Right lobe of liver (tissue), 6 donors: ENCODE measurements at regions not wholly inside any gene's neighbourhood (a gene's known extent, or its start where the extent isn't known, plus 50 kb on each side); places are given as distances from the start of the nearest gene placed in this dataset.

Experiments used
- ATAC-seq, 4 donors: fragments of 200-7000 bp; cut with Tn5 transposase; one replicate each; pipeline ENCODE4 v1.9.1; 2020; ENCODE audit warnings: mild to moderate bottlenecking in 4 of 4, moderate library complexity in 4 of 4
- DNase-seq, 3 donors: peaks; one replicate each; pipeline ENCODE4 v3.0.0-alpha.2; 2020
- H3K27ac ChIP-seq, 3 donors: fragments of 200-600 bp; one replicate each; pipeline ENCODE4 v1.8.0; 2022
- H3K27me3 ChIP-seq, 2 donors: fragments of 200-600 bp; one replicate each; pipeline ENCODE4 v1.8.0; 2022
- H3K36me3 ChIP-seq, 4 donors: fragments of 200-600 bp; sonication (generic) in 1 of 4; one replicate each; pipeline versions ENCODE4 v1.5.1 to v1.8.0; 2017 to 2022; ENCODE audit warnings: control low read depth in 1 of 4
- H3K4me1 ChIP-seq, 4 donors: fragments of 200-600 bp; sonication (generic) in 1 of 4; one replicate each; pipeline versions ENCODE4 v1.5.1 to v1.8.0; 2017 to 2022; ENCODE audit warnings: control low read depth in 1 of 4
- H3K4me3 ChIP-seq, 3 donors: fragments of 200-600 bp; one replicate each; pipeline ENCODE4 v1.8.0; 2022
- H3K9me3 ChIP-seq, 4 donors: fragments of 200-600 bp; sonication (generic) in 1 of 4; one replicate each; pipeline versions ENCODE4 v1.5.1 to v1.8.0; 2017 to 2022; ENCODE audit warnings: control low read depth in 1 of 4
- POLR2A ChIP-seq: fragments of 450-650 bp; IDR thresholded peaks from one replicate; pipeline ENCODE4 v1.6.1; 2017; ENCODE audit warnings: antibody characterized with exemption, mild to moderate bottlenecking
- WGBS: methylation state at CpG from one replicate; pipeline ENCODE4 v1.1.6; 2018; ENCODE audit warnings: low coverage, low lambda C conversion rate; ENCODE audit not compliant: insufficient coverage; ENCODE audit errors: missing lambda C conversion rate; 5-methylcytosine and 5-hydroxymethylcytosine counted together
- intact Hi-C, 2 donors: fragments of 100-400 bp; cut with DNase I; formaldehyde crosslinking; loops; one replicate each; pipeline versions ENCODE4 v1.11.2 to v1.14.1; 2022
- TF ChIP-seq, protein P1 (sequence below), 4 donors: fragments of 200-600 bp in 3 of 4; fragments of 450-650 bp in 1 of 4; IDR thresholded peaks; one replicate each; pipeline versions ENCODE4 v1.5.1 to v1.8.0; 2016 to 2022; ENCODE audit warnings: antibody characterized with exemption in 4 of 4, mild to moderate bottlenecking in 2 of 4
- donor health status: DM: no; HTN: yes; CAD: no.
- donor health status: DM: no; HTN: no; CAD: no.
- donor health status: DM: no; HTN: no; CAD: no.
- donor health status: DM: no; HTN: yes; CAD: no.
- donor health status: DM: no; HTN: yes; CAD: no.

DNA sequence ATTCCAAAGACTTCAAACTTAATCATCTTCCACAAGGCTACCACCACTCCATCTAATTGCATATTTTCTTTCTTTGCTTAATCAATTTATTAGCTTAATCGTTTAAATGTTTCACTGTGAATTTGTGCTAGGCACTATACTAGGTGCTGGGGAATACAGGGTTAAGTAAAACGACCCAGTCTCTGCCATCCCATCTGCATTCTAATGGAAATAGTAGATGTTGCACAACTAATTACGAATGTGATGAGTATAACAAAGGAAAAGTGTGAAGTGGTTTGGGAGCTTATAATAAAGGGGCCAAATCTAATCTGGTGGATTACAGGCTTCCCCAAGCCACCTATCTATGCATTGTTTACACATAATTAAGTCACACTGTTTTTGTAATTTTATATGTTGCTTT is 147.1 kb downstream of the FAM181B start:
- no peak for ATAC-seq
- Histone ChIP-seq H3K4me3 (no peak overlapping the region), H3K27ac (no peak overlapping the region), H3K27me3 (no peaks in the 10 kb centered on the region), H3K36me3 (no peaks in the 10 kb centered on the region), H3K9me3 (no peaks in the 10 kb centered on the region), H3K4me1 (no peaks in the 10 kb centered on the region)
- intact Hi-C loops, result no loop called here
- TF ChIP-seq, protein P1, sequence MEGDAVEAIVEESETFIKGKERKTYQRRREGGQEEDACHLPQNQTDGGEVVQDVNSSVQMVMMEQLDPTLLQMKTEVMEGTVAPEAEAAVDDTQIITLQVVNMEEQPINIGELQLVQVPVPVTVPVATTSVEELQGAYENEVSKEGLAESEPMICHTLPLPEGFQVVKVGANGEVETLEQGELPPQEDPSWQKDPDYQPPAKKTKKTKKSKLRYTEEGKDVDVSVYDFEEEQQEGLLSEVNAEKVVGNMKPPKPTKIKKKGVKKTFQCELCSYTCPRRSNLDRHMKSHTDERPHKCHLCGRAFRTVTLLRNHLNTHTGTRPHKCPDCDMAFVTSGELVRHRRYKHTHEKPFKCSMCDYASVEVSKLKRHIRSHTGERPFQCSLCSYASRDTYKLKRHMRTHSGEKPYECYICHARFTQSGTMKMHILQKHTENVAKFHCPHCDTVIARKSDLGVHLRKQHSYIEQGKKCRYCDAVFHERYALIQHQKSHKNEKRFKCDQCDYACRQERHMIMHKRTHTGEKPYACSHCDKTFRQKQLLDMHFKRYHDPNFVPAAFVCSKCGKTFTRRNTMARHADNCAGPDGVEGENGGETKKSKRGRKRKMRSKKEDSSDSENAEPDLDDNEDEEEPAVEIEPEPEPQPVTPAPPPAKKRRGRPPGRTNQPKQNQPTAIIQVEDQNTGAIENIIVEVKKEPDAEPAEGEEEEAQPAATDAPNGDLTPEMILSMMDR (IDR thresholded peaks at IDR 0.05), result no peak
- no peak for TF ChIP-seq POLR2A
- no peak for DNase-seq
- WGBS, result 22% methylated on average over 3 of the region's 3 CpGs

DNA sequence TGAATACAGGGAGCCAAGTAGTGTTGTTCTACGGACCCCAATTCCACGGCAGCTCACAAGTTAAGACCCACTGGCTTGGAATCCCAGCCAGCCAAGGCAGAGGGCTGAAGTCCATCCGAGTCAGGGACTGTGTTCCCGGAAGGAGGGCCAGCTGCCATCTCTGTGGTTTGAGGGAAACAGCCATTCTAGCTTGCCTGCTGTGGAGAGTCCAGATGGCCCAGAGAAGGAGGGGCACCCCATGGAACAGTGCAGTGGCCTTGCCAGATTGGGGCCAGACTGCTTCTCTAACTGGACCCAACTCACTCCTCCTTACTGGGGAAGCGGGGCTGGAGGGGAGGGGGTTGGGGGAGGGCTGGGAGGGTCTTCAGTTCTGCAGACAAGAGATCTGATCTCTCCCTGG is 156.4 kb downstream of the FAM181B start:
- no peaks in the 10 kb centered on the region for H3K9me3 ChIP-seq
- H3K27ac ChIP-seq, result no peak overlapping the region
- intact Hi-C loops, result no loop called here
- H3K36me3 ChIP-seq, result no peaks in the 10 kb centered on the region
- H3K4me1 ChIP-seq, result no peaks in the 10 kb centered on the region
- no peak for ATAC-seq
- no peak for TF ChIP-seq POLR2A
- TF ChIP-seq, protein P1 (IDR thresholded peaks at IDR 0.05), result no peak
- no peaks in the 10 kb centered on the region for H3K27me3 ChIP-seq
- no peak overlapping the region for H3K4me3 ChIP-seq
- no peak for DNase-seq
- no CpG with 5 or more reads among the region's 5 CpGs for WGBS

DNA sequence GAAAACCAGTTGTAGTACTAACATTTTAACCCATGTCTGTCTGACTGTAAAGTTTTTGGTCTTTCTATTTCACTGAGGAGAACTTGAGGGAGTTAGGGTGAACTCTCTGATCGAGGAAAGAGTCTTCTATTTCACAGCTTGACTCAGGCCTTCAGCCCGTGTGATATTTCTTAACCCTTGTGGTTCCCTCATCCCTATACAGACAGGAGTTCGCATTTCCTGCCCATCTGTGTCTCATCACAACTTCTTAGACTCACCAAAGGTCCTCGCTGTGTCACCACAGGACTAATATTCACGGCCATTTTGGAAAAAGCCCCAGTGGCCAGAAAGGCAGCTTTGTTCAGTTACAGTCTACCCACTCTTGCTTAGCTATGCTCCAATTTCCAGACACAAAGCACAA is 172.8 kb downstream of the FAM181B start:
- DNase-seq, result no peak
- TF ChIP-seq, protein P1 (IDR thresholded peaks at IDR 0.05), result no peak
- TF ChIP-seq POLR2A, result no peak
- H3K4me3 ChIP-seq, result no peak overlapping the region
- H3K9me3 ChIP-seq, result no peaks in the 10 kb centered on the region
- WGBS, result 19% methylated on average over 5 of the region's 5 CpGs
- H3K27me3 ChIP-seq, result no peaks in the 10 kb centered on the region
- H3K27ac ChIP-seq, result no peak overlapping the region
- no peaks in the 10 kb centered on the region for H3K36me3 ChIP-seq
- ATAC-seq, result no peak
- H3K4me1 ChIP-seq, result no peaks in the 10 kb centered on the region
- intact Hi-C loops, result no loop called here

DNA sequence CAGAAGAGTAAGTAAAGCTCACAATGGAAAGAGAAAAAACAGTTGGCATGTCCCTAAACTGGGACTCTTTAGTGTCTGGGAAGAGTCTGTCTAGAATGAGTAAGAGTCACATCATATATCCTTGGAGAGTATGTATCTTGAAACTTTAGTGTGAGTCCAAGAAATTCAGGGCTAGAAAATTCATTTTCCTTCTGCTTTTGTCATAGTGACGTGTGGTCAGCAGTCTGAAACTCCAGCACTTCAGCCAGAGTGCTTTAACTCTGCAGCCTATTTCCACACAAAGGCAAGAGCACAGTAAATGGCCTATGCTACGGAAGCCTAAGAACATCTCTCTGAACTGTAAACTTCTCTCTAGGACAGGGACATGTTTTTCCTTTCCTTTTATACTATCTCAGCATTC is 174.1 kb downstream of the FAM181B start:
- intact Hi-C loops, result no loop called here

More for the DNA sequence above, 174.1 kb downstream of the FAM181B start:
- Histone ChIP-seq H3K4me1 (no peaks in the 10 kb centered on the region), H3K9me3 (no peaks in the 10 kb centered on the region), H3K27ac (no peak overlapping the region), H3K36me3 (no peaks in the 10 kb centered on the region), H3K27me3 (no peaks in the 10 kb centered on the region), H3K4me3 (no peak overlapping the region)
- ATAC-seq (no peak), DNase-seq (no peak)
- TF ChIP-seq, protein P1 (IDR thresholded peaks at IDR 0.05), result no peak
- TF ChIP-seq POLR2A, result no peak
- 47% methylated on average over 2 of the region's 2 CpGs for WGBS
